Astrocyte (in vitro differentiated cells and primary cell): ENCODE measurements at regions not wholly inside any gene's neighbourhood (a gene's known extent, or its start where the extent isn't known, plus 50 kb on each side); places are given as distances from the start of the nearest gene placed in this dataset.

Experiments used
- DNase-seq: peaks from one replicate; pipeline ENCODE4 v3.0.0-alpha.2; 2010; ENCODE audit warnings: low read depth
- FAIRE-seq: peaks from 2 replicates; lab custom pipeline; 2011; peaks lifted over from hg19 to GRCh38; lab: Jason Lieb, UNC
- H2AFZ ChIP-seq: 2 replicates; pipeline ENCODE4 v1.6.0; 2012; ENCODE audit warnings: low read depth, low read length, inconsistent platforms
- H3K27ac ChIP-seq: 2 replicates; pipeline ENCODE4 v1.5.1; 2011; ENCODE audit warnings: low read depth, low read length, inconsistent platforms
- H3K27me3 ChIP-seq: 2 replicates; pipeline ENCODE4 v1.6.0; 2011; ENCODE audit warnings: low read length, inconsistent platforms; ENCODE audit not compliant: insufficient read depth
- H3K36me3 ChIP-seq: 2 replicates; pipeline ENCODE4 v1.5.1; 2011; ENCODE audit warnings: low read length, inconsistent platforms; ENCODE audit not compliant: insufficient read depth
- H3K4me1 ChIP-seq: 2 replicates; pipeline ENCODE4 v1.5.1; 2011; ENCODE audit warnings: low read length, inconsistent platforms; ENCODE audit not compliant: insufficient read depth
- H3K4me2 ChIP-seq: 2 replicates; pipeline ENCODE4 v1.6.0; 2012; ENCODE audit warnings: low read length, inconsistent platforms
- H3K4me3 ChIP-seq: 2 replicates; pipeline ENCODE4 v1.5.1; 2011; ENCODE audit warnings: low read depth, mild to moderate bottlenecking, low read length, inconsistent platforms; ENCODE audit not compliant: insufficient read depth
- H3K79me2 ChIP-seq: 2 replicates; pipeline ENCODE4 v1.6.0; 2012; ENCODE audit warnings: mild to moderate bottlenecking, low read length, inconsistent platforms; ENCODE audit not compliant: insufficient read depth
- H3K9ac ChIP-seq: 2 replicates; pipeline ENCODE4 v1.6.0; 2012; ENCODE audit warnings: mild to moderate bottlenecking, low read length, inconsistent platforms
- H3K9me3 ChIP-seq: 2 replicates; pipeline ENCODE4 v1.5.1; 2012; ENCODE audit warnings: low read depth, mild to moderate bottlenecking, low read length, inconsistent platforms; ENCODE audit not compliant: insufficient read depth
- H4K20me1 ChIP-seq: 2 replicates; pipeline ENCODE4 v1.6.0; 2012; ENCODE audit warnings: low read length, inconsistent platforms; ENCODE audit not compliant: insufficient read depth
- H3K27ac Mint-ChIP-seq: one replicate; pipeline ENCODE4 v1.8.0; 2021; ENCODE audit warnings: mild to moderate bottlenecking, mixed read lengths; ENCODE audit not compliant: unreplicated experiment
- H3K27me3 Mint-ChIP-seq: one replicate; pipeline ENCODE4 v1.8.0; 2021; ENCODE audit warnings: low read depth, mixed read lengths; ENCODE audit not compliant: unreplicated experiment
- H3K36me3 Mint-ChIP-seq: one replicate; pipeline ENCODE4 v1.8.0; 2021; ENCODE audit warnings: low read depth, mixed read lengths; ENCODE audit not compliant: unreplicated experiment
- H3K4me1 Mint-ChIP-seq: one replicate; pipeline ENCODE4 v1.8.0; 2021; ENCODE audit warnings: low read depth, mixed read lengths; ENCODE audit not compliant: unreplicated experiment
- H3K4me3 Mint-ChIP-seq: one replicate; pipeline ENCODE4 v1.8.0; 2021; ENCODE audit warnings: mild to moderate bottlenecking, moderate library complexity, mixed read lengths; ENCODE audit not compliant: unreplicated experiment
- H3K9me3 Mint-ChIP-seq: one replicate; pipeline ENCODE4 v1.8.0; 2021; ENCODE audit warnings: mild to moderate bottlenecking, mixed read lengths; ENCODE audit not compliant: unreplicated experiment
- EZH2 ChIP-seq: IDR thresholded peaks from 2 replicates; pipeline ENCODE4 v1.6.1; 2012; ENCODE audit warnings: mild to moderate bottlenecking, low read length, inconsistent platforms; ENCODE audit not compliant: insufficient read depth
- TF ChIP-seq, protein P1 (sequence below): IDR thresholded peaks from 2 replicates; pipeline ENCODE4 v1.5.1; 2011; ENCODE audit warnings: low read depth, mild to moderate bottlenecking, inconsistent platforms, low read length, moderate library complexity; ENCODE audit not compliant: insufficient read depth

DNA sequence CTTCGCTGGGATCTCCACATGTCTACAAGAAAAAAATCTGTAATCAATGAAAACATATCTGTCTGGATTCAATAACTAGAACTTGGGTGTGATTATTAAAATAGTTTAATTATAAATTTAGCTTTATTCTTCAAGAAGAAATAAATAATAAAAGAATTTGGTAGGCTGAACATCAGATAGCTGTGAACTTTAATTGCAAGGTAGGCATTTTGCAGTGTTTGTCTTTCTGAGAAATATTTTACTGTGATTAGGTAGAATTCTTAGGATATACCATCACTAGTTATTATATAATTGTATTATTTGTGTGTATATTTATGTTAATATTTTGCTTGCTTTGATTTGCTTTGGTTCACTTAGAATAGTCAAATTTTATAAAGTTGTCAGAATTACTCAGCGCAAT, 409.4 kb downstream of the PCDH18 start:
- no peak overlapping the region for H3K4me2 ChIP-seq
- H3K9ac ChIP-seq: no peak overlapping the region
- Mint-ChIP-seq H3K4me1 (no peaks in the 10 kb centered on the region), H3K9me3 (no peaks in the 10 kb centered on the region), H3K27me3 (no peaks in the 10 kb centered on the region), H3K4me3 (no peak overlapping the region), H3K36me3 (no peaks in the 10 kb centered on the region), H3K27ac (no peak overlapping the region)
- no peak overlapping the region for H2AFZ ChIP-seq
- H3K27ac ChIP-seq: no peak overlapping the region
- no peak for TF ChIP-seq EZH2
- TF ChIP-seq, protein P1, sequence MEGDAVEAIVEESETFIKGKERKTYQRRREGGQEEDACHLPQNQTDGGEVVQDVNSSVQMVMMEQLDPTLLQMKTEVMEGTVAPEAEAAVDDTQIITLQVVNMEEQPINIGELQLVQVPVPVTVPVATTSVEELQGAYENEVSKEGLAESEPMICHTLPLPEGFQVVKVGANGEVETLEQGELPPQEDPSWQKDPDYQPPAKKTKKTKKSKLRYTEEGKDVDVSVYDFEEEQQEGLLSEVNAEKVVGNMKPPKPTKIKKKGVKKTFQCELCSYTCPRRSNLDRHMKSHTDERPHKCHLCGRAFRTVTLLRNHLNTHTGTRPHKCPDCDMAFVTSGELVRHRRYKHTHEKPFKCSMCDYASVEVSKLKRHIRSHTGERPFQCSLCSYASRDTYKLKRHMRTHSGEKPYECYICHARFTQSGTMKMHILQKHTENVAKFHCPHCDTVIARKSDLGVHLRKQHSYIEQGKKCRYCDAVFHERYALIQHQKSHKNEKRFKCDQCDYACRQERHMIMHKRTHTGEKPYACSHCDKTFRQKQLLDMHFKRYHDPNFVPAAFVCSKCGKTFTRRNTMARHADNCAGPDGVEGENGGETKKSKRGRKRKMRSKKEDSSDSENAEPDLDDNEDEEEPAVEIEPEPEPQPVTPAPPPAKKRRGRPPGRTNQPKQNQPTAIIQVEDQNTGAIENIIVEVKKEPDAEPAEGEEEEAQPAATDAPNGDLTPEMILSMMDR: no peak
- no peaks in the 10 kb centered on the region for H3K9me3 ChIP-seq
- no peak for DNase-seq
- no peak for FAIRE-seq
- H3K27me3 ChIP-seq: no peaks in the 10 kb centered on the region
- H3K36me3 ChIP-seq: no peaks in the 10 kb centered on the region
- H3K4me3 ChIP-seq: no peak overlapping the region
- no peaks in the 10 kb centered on the region for H4K20me1 ChIP-seq
- H3K79me2 ChIP-seq: no peaks in the 10 kb centered on the region
- H3K4me1 ChIP-seq: no peaks in the 10 kb centered on the region

DNA sequence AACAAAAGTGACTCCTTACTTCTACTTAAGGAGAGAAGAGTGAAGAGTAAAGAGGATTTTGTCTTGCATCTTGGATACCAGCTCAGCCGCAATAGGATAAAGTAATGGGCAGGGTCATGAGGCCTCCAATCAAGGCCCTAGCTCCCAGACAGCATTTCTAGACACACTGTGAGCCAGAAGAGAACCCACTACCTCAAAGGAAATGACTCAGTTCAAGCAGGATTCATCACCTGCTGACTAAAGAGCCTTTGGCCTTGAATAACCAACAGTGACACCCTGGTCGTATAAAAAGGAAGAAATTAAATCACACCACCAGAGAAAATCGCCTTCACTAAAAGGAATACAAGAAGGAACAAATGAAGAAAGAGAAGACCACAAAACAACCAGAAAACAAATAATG, 416.1 kb downstream of the PCDH18 start:
- Histone ChIP-seq H3K79me2 (no peaks in the 10 kb centered on the region), H3K4me3 (no peak overlapping the region), H4K20me1 (no peaks in the 10 kb centered on the region), H3K27me3 (no peaks in the 10 kb centered on the region), H3K4me2 (no peak overlapping the region), H3K27ac (no peak overlapping the region), H3K4me1 (no peaks in the 10 kb centered on the region), H3K9ac (no peak overlapping the region), H2AFZ (no peak overlapping the region), H3K36me3 (no peaks in the 10 kb centered on the region), H3K9me3 (peaks cover 4% of the 10 kb centered on the region)
- no peak for DNase-seq
- Mint-ChIP-seq H3K4me1 (peaks cover 5% of the 10 kb centered on the region), H3K27ac (no peak overlapping the region), H3K27me3 (no peaks in the 10 kb centered on the region), H3K9me3 (peaks cover 2% of the 10 kb centered on the region), H3K36me3 (no peaks in the 10 kb centered on the region), H3K4me3 (no peak overlapping the region)
- FAIRE-seq: no peak
- TF ChIP-seq, protein P1: no peak
- TF ChIP-seq EZH2: no peak

DNA sequence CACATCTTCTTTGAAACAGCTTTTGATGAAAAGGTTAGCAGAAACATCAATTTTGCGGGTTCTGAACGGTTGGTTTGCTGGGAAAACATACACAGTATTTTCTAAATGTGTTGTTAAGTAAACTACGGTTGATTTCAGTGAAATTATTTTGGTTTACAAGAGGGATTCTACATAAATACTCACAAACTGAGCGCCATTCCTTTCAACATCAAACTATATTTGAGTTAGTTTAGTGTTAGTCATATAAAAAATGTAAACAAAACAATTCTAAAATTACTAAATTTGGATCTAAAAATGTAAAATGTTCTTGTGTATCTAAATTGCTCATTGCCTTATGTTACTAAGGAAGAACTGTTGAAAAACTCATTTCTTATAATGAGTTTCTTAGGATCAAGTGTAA, 425.6 kb downstream of the PCDH18 start:
- no peak overlapping the region for H3K27ac ChIP-seq
- no peak overlapping the region for H3K4me3 Mint-ChIP-seq
- TF ChIP-seq, protein P1: no peak
- no peak for TF ChIP-seq EZH2
- no peaks in the 10 kb centered on the region for H3K36me3 ChIP-seq
- H4K20me1 ChIP-seq: no peaks in the 10 kb centered on the region
- H3K4me2 ChIP-seq: no peak overlapping the region
- no peak overlapping the region for H3K4me3 ChIP-seq
- H3K27me3 ChIP-seq: no peaks in the 10 kb centered on the region
- H3K4me1 ChIP-seq: no peaks in the 10 kb centered on the region
- FAIRE-seq: no peak
- no peak for DNase-seq
- H3K9ac ChIP-seq: no peak overlapping the region
- H2AFZ ChIP-seq: no peak overlapping the region
- H3K27me3 Mint-ChIP-seq: no peaks in the 10 kb centered on the region
- H3K4me1 Mint-ChIP-seq: no peaks in the 10 kb centered on the region
- H3K36me3 Mint-ChIP-seq: no peaks in the 10 kb centered on the region
- H3K27ac Mint-ChIP-seq: no peak overlapping the region
- no peaks in the 10 kb centered on the region for H3K9me3 Mint-ChIP-seq
- H3K79me2 ChIP-seq: no peaks in the 10 kb centered on the region
- no peaks in the 10 kb centered on the region for H3K9me3 ChIP-seq
